Tongue (tissue), 1 donor: ENCODE measurements at regions not wholly inside any gene's neighbourhood (a gene's known extent, or its start where the extent isn't known, plus 50 kb on each side); places are given as distances from the start of the nearest gene placed in this dataset.

Experiments
- DNase-seq: peaks from one replicate; pipeline ENCODE4 v3.0.0-alpha.2; 2015

DNA sequence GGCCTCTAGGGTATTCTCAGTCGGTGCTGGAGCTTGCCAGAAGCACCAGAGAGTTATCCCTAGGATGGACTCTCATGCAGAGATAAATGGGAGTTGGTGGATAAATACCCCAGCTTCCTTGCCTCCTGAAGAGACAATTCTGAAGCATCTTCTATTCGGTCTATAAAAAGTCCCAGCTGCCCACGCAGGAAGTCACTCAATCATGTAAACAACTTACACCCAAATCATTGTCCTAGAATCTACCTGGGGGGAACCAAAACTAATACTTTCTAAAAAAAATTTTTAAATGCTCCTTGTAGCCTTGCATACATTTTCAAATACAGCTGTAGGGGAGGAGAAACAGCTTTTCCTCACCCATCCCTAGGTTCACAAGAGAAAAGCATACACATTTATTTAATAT, 66.6 kb upstream of the ELAC2 start:
- no peak for DNase-seq

DNA sequence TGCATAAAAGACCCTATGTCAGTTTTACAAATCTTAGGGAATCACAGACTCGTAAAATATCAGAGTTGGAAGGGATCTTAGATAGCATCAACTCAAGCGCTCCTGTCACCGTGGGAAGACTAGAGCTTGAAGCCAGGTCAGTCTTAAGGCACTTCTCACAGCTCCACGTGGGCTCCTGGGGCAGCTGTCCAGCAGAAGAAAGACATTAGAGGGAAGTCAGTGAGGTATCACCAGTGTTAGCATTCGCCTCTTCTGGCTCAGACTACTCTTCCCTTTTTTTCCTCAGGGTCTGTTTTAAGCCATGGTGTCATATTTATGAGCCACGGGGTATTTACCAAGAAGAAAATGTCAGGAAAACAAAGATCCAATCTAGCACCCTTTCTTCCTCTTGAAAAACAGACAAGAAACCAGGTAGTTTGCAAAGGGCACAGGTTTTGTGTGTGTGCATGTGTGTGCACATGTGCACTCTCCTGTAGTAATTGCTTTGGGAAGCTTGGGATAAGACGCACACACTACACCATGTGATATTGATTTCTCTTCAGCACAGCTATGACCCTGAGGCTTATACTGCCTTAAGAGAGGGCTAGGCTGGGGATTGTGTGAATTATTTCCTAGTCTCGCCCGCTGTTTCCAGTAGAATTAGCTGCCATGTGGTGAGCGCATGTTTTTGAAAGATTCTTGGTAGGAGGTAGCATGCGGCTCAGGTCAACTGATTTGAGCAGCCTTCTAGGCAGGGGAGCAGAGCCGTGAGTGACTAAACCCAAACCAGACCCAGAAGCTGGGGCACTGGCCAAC, 61.0 kb upstream of the ELAC2 start:
- DNase-seq = no peak

DNA sequence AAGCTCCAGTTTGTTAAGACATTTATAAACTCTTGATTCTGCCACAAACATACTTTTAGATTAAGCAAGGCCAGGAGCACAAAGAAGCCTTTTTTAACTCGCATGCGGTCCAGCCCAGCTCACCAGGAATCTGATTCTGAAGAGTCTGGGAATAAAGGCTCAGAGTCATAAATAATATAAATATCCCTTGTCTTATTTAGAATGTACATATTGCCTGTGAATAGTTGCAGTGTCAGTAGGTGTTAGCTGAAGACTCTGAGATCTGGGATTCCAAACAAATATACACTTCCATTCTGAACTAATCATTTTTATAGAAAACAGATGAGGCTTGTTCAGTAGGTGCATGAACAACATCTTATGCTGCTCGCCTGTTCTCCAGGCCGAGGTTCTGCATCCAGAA, 59.1 kb upstream of the ELAC2 start:
- no peak for DNase-seq

DNA sequence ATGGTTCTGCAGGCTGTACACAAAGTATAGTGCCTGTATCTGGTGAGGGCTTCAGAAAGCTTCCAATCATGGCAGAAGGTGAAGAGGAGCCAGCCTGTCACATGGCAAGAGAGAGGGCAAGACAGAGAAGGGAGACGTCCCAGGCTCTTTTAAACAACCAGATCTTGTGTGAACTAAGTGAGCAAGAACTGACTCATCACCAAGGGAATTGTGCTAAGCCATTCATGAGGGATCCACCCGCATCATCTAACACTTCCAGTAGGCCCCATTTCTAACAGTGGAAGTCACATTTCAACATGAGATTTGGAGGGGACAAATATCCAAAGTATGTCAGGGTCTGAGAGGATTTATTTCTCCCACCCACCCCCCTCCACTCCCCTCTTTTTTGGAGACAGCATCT, 56.2 kb upstream of the ELAC2 start:
- no peak for DNase-seq

DNA sequence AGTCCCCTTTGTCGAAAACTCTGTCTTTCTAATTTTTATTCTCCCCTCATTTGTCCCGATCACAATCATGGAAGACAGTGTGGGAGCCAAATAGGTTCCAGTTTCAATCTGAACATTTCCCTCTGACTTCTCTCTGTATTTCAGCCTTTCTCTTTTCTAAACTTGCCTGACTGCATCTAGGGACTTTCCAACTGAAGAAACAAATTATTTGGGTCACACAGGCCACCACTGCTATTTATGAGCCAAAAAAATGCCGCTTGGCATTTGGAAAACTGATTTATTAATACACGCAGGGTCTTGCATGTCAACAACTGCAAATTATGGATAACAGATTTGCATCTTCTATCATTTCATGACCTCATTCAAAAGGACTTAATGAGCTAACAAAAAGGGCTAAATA, 55.2 kb upstream of the ELAC2 start:
- DNase-seq = no peak

DNA sequence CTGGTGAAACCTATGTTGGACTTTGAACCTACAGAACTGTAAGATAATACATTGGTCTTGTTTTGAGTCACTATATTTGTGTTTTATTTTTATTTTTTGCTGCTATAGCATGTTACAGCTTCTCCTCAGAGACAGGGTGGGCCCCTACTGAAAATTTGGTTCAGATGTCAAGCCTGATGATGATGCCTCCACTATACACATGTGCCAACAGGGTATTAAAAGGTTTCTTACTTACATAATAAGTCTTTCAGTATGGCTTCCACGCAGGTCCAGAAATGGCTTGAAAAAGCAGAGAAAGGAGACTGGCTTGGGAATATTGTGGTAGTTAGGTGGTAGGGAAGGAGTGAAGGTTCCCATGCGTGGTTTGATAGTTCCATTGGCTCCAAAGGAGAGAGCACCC, 52.9 kb upstream of the ELAC2 start:
- no peak for DNase-seq

DNA sequence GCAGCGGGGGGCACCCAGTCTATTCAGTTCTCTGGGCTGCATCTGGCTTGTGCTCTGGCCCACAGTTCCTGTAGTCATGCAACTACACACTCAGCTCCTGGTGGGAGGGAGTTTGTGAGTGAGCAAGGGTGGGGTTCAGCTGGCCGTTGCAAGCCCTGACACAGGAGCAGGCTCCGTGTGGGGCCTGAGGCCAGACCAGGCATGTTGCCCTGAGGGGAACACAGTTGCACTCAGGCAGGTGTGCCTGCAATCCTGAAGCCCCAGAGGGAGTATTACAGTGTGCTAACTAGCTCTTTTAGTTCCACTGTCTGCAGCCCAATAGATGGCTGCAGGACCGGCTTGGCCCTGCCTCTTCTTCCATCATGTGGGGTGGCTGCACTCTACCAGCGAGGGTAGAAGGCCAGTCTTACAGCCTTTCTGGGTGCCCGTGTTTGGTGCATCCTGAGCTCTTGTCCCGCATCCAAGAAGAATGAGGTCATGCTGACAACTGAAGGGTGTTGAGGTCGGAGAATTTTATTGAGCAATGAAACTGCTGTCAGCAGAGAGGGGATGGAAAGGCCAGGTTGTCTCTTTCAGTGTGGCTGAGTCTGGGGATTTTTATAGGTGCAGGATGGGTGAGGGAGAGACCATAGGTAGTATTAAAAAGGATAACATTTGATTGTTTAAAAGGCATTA, 49.9 kb upstream of the ELAC2 start:
- DNase-seq = no peak
